HuH-7.5 (cell line): ENCODE measurements at regions not wholly inside any gene's neighbourhood (a gene's known extent, or its start where the extent isn't known, plus 50 kb on each side); places are given as distances from the start of the nearest gene placed in this dataset.
"Not testable (repeated sequence)": the region's sequence is repeated elsewhere in the genome, so short reads cannot be mapped to it uniquely, and the experiment has no call there.

Experiments
- DNase-seq: peaks from one replicate; pipeline ENCODE4 v3.0.0; 2011; ENCODE audit warnings: low spot score

DNA sequence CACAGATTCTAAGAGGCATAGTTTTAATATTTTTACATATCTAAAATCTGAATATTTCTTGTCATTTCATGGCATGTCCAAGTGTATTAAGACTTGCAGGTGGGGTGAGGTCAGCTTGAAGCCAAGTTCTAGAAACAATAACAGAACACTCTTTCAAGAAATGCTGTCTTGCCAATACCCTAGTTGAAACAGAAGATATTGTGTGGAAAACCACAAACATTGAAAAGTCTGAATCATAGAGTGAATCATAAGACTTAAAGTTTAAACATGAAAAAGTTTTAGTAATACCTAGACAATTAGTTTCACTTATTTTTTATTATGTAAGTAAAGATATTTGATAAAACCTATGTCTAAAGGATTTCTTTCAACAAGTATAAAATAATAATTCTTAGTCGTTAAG is 191.5 kb upstream of the CAND1 start:
- no peak for DNase-seq

DNA sequence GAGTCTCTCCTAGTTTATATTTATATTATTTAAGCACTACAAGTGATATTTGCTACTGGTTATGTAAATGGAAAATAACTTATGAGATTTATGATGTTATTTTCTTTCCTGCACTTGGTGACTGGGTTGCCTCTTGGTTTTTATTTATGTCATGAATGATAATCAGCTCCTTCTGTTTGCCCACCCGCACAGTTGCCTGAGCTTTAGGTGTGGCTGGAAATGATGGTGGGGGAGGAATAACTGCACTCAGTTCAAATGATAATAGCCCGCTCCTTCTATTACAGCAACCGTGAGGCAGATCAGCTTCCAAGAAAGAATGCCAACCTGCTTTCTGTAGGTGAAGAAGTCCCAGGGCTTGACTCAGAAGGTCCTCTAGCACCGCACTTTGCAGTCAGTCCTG is 190.2 kb upstream of the CAND1 start:
- DNase-seq = no peak

DNA sequence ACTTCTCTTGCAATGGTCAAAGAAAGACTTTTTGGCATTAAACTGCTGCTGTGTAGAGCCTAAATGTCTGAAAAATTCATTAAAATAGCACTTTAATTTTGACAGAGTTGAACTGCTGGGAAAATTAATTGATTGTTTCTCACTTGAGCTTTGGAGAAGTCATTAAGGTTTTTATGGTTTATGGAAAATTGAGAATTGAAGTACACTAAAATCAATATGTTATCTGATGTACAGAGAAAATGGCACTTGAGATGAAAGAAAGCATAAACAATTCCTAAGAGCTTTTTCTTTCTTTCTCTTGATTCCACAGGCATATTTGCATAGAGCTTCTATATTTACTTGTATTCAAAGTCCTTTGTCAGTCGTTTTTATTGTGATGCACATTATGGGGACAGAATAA is 188.5 kb upstream of the CAND1 start:
- DNase-seq = no peak

DNA sequence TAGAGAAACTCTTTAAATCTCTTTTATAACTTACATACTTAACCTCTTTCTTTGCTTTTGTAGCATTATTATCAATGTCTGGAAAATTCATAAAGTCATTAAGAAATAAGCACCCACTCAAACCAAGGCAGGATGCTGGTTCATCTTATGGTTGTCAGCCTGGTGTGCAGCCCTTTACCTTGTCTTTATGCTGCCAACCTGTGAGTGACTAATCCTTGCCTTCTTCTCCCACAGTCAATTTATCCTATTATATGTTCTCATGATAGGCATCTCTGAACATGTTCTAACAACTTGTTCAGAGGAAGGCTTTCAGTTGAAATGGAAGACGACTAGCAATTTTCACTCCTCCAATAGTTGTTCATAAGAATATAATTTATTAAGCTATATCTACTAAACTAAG is 186.9 kb upstream of the CAND1 start:
- no peak for DNase-seq

DNA sequence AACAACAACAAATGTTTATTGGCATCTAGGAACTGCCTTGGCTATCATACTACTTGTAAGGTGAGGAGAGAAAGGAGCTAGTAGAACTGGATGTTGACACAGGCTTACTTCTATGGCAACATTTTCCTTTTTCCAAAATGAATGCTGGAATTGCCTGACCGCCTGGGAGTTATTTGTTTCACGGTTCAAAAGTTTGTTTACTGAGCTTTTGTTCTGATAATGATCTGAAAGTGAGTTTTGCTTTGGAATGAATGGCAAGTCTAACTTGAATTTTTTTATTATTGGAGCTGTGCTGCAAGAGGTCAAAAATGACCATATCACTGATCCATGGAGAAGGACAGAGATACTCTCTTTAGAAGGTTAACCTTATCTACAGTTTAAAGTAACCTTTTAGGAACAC is 183.5 kb upstream of the CAND1 start:
- no peak for DNase-seq

DNA sequence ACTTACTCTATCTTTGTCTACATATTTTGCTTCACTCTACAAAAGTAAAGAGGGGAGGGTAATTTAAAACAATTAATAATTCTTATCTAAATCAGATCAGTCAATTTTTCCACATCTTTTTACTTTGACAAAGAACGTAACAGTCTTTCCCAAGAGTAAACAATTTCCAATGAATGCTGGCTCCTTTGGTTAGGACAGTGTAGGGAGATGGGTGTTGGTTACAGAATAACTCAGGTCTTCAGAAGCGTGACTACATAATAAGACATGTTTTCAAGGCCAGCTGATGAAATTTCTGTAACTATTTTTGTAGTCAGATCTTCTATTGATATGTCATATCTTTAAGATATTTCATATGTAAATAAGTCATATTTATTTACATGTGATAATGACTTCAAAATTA is 183.0 kb upstream of the CAND1 start:
- no peak for DNase-seq

DNA sequence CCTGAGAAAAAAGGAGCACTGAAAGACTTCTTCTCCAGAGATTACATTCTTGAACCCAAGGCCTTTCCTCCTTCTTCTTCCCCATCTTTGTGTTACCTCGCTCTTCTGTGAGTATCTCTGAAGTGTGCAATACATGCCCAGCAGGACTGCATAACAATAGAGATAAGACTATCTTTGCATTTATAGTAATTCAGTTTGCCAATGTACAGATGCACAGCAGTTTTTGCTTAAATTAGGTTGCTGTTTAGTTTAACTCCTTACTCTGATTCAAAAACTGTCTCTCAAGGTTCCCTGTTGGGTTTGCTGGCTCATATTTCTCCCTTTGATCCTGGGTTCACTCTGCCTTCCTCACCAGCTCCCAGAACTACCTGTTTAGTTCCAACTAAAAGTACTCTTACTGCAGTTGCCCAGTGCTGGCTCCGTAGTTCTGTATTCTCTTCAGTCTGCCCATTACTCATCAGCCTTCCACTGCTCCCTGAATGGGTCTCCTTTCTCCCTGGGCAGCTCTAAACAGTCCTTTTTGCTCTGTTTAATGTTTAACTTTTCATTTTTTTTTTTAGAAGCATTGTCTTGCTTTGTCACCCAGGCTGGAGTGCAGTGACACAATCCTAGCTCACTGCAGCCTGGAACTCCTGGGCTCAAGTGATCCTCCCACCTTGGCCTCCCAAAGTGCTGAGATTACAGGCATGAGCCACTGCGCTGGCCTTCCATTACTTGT is 180.6 kb upstream of the CAND1 start:
- no peak for DNase-seq

DNA sequence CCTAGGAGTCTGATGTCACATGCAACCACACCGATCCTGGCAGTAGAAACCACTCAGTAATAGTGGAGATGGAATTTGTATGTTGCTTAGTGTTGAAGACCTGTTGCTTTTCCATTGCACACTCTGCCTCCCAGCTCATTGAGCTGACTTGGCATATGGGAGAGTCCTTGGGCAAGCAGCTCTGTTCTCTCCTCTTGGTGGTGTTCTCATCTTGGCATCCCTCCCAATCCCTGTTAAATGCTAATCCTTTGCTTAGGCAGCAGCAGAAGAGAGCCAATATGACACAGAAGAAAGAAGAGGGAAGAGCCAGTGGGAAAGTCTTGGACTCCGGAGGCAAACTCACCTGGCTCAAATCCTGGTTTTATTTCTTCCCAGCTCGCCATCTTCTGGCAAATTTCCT is 178.0 kb upstream of the CAND1 start:
- DNase-seq = no peak

DNA sequence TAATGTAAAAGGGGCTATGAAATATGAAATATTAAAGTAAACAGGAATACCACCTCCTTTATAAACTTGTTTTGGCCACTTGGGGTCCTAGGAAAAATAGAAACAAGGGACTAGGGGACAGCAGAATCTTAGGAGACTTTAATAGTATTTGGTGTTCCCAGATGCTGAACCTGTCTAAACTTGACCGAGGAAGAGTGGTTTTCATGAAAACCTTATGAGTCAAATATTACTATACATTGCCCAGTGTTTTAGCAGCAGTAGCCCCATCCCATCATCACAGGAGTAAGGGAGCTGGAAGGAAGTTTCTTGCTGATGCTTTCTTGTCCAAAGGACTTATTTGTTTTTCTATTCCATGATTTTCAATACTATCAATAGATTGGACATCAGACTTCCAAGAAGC is 177.5 kb upstream of the CAND1 start:
- DNase-seq = no peak

DNA sequence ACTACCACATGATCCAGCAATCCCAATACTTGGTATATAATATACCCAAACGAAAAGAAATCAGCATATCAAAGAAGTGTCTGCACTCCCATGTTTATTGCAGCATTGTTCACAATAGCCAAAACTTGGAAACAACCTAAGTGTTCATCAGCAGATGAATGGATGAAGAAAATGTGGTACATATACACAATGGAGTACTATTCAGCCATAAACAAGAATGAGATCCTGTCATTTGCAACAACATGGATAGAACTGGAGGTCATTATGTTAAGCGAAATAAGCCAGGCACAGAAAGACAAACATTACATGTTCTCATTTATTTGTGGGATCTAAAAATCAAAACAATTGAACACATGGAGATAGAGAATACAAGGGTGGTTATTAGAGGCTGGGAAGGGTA is 176.2 kb upstream of the CAND1 start:
- not testable (repeated sequence) for DNase-seq

DNA sequence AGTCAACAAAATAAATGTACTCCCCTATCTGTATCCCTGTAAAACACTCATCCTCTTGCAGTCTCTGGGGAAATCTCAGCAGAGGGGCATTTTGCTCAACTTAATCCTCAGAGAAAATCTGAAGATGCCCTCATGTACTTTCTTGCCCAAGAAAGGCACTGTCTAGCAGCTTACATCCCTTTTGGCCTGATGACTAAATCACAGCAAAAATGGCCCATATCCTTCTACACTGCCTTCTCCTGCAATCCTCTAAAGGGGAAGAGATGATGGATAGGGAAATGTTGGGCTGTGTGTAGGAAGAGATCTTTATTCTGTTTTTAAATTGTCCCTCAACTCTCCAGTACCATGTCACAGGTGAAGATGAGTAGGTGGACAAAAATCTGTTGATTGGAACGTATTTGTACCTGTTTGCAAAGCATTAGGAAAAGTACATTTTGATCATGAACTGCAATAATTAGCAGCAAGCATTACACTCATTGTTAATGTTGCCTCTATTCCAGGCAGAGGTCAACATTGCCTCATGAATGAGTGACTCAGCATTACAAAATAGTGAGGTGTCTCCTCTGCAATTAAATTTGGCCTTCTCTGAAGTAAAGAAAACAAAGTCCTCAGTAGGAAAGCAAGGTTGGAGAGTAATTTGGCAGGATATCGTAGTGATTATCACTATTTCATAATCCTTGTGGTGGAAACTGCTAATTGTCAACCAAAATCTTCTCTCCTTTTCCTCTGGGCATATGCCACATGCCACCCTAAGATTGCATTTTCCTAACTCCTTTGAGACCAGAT is 172.4 kb upstream of the CAND1 start:
- no peak for DNase-seq

DNA sequence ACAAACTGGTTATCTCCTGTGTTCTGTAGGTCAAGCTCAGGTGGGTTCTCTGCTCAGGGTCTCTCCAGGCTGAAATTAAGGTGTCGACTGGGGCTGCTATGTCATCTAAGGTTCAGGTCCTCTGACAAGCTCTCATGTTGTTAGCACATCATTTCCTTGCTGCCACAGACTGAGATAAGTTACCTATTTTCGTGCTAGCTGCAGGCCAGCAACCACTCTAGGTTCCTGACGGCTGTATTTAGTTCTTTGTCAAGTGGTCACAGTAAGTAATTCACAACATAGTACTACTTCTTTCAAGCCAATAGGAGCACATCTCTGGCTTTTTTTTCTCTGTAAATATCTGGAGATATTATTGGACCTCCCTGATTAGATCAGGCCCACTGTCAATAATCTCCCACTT is 169.3 kb upstream of the CAND1 start:
- no peak for DNase-seq

DNA sequence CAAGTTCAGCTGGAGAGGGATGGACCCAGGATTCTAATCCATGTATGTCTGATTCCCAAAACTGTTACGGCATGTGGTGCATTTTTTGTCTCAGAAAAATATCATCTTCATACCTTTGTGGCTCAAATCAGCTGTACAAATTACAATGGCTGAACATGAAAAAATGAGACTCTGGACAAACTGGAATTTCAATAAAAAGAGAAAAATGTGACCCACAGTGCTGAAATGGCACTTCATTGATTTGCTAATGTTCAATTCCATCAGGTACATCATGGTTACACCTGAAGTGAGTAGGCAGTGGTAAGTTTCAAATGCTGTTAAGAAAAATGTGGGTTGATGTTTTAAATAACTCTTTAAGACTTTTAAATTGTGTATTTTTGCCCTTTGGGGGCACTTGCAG is 165.6 kb upstream of the CAND1 start:
- no peak for DNase-seq

DNA sequence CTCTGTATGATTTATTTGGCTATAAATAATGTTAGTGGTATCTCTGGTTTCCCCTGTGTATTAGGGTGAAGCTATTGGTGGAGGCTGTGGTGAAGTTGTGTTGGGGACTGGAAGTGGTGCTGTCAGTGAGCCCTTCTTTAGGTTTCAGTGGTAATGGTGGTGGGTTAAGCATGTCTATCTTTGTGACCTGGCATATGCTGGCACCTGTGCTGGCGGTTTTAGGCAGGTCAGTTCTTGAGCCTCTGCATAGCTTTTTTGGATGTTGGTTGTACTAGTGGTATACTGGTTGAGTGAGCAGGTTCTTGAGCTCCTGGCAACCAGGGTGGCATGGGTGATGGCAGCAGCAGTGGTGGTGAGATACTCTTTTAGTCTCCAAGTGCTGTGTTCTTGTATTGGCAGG is 161.9 kb upstream of the CAND1 start:
- no peak for DNase-seq

DNA sequence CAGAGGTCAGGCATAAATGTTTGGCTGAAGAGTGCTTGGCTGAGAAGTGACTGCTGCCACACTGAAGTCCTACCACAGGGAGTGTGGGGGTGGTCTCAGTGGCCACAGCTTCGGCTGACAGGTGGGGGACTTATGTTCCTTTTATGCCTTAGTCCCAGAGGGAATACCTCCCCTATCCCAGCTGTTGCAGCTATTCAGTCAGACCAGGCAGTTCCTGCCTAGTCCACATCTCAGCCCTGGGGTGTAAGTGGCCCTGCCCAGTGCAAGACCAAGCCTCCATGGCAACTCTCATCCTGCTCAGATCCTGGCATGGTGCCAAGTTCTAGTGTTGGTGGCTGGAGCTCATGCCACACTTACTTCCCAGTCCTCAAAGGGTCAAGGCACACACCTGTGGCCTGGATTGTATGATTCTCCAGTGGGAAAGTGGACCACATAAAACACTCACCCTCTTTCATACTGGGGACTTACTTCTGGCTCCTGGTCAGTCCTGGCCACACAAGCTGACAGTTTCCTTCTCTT is 161.3 kb upstream of the CAND1 start:
- no peak for DNase-seq

DNA sequence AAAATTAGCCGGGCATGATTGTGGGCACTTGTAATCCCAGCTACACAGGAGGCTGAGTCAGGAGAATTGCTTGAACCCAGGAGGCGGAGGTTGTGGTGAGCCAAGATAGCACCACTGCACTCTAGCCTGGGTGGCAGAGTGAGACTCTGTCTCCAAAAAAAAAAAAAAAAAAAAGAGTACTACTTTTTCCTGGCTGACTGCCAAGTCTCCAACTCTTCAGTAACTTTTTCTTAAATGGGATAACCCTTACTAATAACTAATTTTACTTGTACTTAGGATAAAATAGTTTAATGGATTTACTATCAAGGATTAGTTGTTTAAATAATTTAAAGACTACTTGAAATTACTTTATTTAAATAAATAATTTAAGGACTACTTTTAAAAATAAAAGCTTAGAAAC is 158.8 kb upstream of the CAND1 start:
- DNase-seq = not testable (repeated sequence)

DNA sequence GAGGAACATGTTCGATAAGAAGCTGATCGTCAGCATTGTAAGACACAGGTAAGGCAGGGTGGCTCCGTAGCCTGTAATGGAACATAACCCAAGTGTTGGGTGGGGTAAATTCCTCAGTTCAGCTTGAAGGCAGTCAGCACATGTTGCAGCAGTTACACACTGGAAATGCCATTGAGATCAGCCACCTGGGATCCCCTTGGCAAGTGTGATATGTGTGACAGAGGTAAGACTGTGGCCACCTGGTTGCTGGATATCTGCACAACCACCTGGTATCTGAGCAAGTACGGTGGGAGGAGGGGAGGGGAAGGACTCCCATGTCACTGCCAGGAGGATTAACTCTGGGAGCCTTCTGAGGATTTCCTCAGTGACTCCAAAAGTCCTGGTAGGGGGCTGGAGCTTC is 158.0 kb upstream of the CAND1 start:
- no peak for DNase-seq

DNA sequence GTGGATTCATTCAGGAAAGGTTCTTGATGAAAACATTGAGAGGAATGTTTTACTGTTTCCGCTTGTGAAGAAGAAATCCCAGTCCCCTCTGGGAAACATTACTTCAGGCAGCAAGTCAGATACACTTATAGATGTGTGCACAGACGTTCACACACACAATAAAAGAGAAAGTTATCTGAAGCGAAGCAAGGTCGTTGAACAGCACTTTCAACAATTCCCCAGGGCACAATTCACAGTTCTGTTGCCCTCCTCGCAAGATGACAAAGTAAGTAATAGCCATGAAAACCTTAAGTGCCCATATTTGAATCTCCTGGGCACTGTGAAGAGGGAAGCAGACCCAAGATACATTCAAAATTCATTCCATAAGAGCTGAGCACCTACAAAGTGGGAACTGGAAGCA is 156.6 kb upstream of the CAND1 start:
- no peak for DNase-seq

DNA sequence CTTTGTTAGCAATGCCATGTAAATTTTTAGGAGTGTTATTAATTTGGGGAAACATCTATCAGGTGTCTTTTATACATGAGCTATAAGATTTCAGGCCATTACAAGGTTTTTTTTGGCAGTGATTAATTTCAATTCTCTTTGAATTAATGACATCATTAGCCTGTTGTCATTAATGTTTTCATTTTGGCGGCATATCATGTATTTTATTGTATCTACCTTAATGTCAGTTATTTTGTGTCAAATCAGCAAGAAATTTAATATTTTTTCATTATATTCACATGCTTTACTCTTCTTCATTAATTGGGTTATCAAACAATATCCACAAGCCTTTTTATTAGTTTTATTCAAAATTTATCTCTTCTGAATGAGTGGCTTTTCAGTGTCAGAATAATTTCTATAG is 153.0 kb upstream of the CAND1 start:
- DNase-seq = no peak

DNA sequence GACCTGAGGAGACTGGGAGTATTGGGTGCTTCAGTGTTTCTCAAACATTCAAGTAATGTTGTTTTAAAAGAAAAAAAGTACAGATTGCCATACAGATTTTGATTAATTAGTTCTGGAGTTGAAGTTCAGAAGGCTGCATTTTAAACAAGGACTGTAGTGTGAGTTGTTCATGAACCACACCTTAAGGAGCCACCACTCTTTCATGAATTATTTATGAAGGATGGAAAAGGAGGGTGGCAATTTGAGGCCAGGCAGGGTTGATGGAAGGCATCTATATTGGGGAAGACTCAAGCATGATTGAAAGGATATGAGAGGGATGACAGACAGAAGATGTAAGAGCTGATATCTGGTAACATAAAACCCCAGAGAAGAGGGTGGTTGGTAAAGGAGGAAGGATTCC is 146.6 kb upstream of the CAND1 start:
- DNase-seq = no peak

DNA sequence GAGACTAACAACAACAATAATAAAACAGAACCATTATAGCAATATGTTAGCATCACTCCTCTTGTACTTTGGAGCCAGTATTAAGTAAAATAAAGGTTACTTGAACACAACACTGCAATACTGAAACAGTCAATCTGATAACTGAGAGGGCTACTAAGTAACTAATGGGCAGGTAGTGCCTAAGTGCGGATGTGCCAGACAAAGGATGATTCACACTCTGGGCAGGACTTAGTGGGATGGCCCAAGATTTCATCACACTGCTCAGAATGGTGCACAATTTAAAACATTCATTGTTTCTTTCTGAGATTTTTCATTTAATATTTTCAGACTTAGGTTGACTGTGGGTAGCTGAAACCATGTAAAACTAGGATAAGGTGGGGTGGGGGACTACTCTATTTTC is 131.9 kb upstream of the CAND1 start:
- DNase-seq = no peak

DNA sequence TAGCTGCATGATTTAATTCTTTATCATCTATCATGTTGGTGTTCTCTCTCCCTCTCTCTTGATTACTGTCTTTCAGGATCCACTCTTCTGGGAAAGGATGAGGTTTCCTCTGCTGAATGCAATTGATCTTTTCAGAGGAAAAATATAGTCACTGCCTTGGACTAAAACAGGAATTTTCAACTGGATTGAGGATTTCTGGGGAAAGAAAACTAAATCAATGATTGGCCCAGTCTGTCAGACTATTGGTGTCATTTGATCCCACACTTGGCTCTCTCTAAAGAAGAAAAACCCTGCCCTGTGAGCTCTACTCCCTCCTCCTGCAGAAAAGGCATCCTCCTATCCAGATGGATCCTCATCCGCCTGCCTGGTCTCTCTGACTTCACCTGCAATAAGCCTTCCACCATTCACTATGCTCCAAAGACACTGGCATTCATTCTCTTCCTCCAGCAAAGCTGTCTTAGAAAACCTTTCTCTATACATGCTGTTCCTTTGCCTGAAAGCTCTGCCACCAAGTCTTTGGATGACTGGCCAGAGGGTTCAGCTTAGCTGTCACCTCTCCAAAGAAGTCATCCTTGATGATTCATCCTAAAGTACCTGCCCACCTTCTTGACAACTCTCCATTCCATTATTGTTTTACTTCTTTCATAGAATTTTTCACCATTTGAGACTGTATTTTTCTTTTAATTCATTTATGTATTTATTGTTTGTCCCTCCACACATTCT is 127.7 kb upstream of the CAND1 start:
- DNase-seq = no peak

DNA sequence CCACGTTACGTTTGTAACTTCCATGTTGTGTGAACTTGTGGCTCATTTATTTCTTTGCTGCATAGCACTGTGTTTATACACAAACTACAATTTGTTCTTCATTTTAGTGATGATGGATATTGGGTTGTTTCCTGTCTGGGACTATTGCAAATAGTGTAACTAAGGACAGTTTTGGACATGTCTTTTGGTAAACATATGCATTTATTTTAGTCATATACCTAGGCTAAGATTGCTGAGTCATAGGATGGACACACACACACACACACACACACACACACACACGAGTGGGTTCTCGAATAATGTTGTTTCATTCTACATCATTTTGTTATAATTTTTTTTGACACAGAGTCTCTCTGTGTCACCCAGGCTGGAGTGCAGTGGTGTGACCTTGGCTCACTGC is 123.5 kb upstream of the CAND1 start:
- no peak for DNase-seq
